Smooth muscle cell of the brain vasculature (primary cell): ENCODE measurements at regions not wholly inside any gene's neighbourhood (a gene's known extent, or its start where the extent isn't known, plus 50 kb on each side); places are given as distances from the start of the nearest gene placed in this dataset.

Experiments used
- DNase-seq: peaks from one replicate; pipeline ENCODE4 v3.0.0-alpha.2; 2012; ENCODE audit warnings: low read depth, low spot score

- DNase-seq: no peak
Observed at GRCh38 chr20:51219544-51219943, 196.6 kb upstream of the KCNG1 start.

- DNase-seq: no peak
Observed at GRCh38 chr20:51218603-51219002, 195.7 kb upstream of the KCNG1 start.

GRCh38 chr20:51217347-51218045, 194.6 kb upstream of the KCNG1 start:
- DNase-seq: no peak

GRCh38 chr20:51216850-51217249, 193.9 kb upstream of the KCNG1 start:
- no peak for DNase-seq

- no peak for DNase-seq
Observed at GRCh38 chr20:51212816-51213215, 189.9 kb upstream of the KCNG1 start.

- DNase-seq: no peak
Observed at GRCh38 chr20:51211191-51211590, 188.3 kb upstream of the KCNG1 start.

- DNase-seq: no peak
Observed at GRCh38 chr20:51210084-51210483, 187.2 kb upstream of the KCNG1 start.

GRCh38 chr20:51208162-51208561, 185.3 kb upstream of the KCNG1 start:
- DNase-seq: no peak

GRCh38 chr20:51206032-51206662, 183.2 kb upstream of the KCNG1 start:
- DNase-seq: no peak

GRCh38 chr20:51204794-51205193, 181.9 kb upstream of the KCNG1 start:
- no peak for DNase-seq

GRCh38 chr20:51204051-51204715, 181.3 kb upstream of the KCNG1 start:
- no peak for DNase-seq

- DNase-seq: no peak
Observed at GRCh38 chr20:51202304-51202703, 179.4 kb upstream of the KCNG1 start.

- no peak for DNase-seq
Observed at GRCh38 chr20:51199920-51200319, 177.0 kb upstream of the KCNG1 start.

- DNase-seq: no peak
Observed at GRCh38 chr20:51198876-51199523, 176.1 kb upstream of the KCNG1 start.

- DNase-seq: no peak
Observed at GRCh38 chr20:51198238-51198637, 175.3 kb upstream of the KCNG1 start.

- no peak for DNase-seq
Observed at GRCh38 chr20:51196991-51197651, 174.2 kb upstream of the KCNG1 start.

- no peak for DNase-seq
Observed at GRCh38 chr20:51195990-51196389, 173.1 kb upstream of the KCNG1 start.

GRCh38 chr20:51195419-51195901, 172.6 kb upstream of the KCNG1 start:
- no peak for DNase-seq

GRCh38 chr20:51193066-51193772, 170.3 kb upstream of the KCNG1 start:
- no peak for DNase-seq

- DNase-seq: no peak
Observed at GRCh38 chr20:51190783-51191180, 167.9 kb upstream of the KCNG1 start.
